ENCODE measurements at regions not wholly inside any gene's neighbourhood (a gene's known extent, or its start where the extent isn't known, plus 50 kb on each side); places are given as distances from the start of the nearest gene placed in this dataset.

DNA sequence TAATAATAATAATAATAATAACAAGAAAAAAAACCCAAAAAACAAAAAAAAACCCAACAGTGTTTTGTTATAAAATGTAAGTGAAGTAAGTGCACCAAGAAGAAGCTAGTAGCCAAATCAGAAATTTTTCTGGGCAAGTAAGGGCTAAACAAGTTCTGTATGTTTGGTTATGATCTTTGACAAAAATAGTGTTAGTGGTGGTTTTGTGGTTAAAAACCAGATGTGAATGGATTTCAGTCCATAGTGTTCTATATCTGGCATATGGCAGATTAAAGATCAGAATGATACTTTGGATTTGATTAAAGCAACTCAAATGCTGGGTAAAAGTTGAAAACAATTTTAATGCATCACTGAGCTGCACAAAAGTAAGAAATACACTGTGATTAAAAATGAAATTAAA lies 116.5 kb upstream of the NDST4 start:
- no peaks in the 10 kb centered on the region for H3K36me3 Mint-ChIP-seq
- intact Hi-C loops (cut with micrococcal nuclease), result no loop called here

DNA sequence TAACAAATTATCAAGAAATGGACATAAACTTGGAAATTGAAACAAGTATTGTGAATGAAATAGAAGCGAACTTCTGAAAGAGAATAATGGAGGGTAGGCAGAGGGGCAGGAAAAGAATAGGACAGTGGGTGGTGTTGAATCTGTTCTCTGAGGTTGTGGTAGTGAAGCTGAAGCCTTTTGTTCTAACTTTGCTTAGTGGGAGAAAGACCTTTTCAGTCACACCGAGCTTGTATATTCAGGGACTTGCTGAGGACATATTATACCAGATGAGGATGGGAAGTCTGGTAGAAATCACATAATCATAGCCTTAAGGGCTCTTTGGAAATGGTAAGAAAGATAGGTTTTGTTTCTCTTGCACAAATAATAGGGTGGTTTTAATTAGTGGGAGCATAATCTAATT lies 115.4 kb upstream of the NDST4 start:
- peaks cover 0 to 4% (median 3%) of the 10 kb centered on the region in 7 donors for H3K9me3 Mint-ChIP-seq
- H3K4me1 Mint-ChIP-seq, result no peaks in the 10 kb centered on the region

More for the DNA sequence above, 116.5 kb upstream of the NDST4 start:
- Histone ChIP-seq H4K20me1 (ENCODE audit: insufficient read depth, low read length) (no peaks in the 10 kb centered on the region), H3K79me2 (ENCODE audit: insufficient read depth, low read length) (no peaks in the 10 kb centered on the region), H3K36me3 (replicated peaks in 1 of 2; ENCODE audit: control insufficient read depth in 1 of 2, insufficient read depth in 2 of 2, low read length in 2 of 2) (no peaks in the 10 kb centered on the region), H3K9me3 (replicated peaks in 1 of 2; ENCODE audit: control insufficient read depth in 1 of 2, insufficient read depth in 1 of 2, low read length in 2 of 2) (no peaks in the 10 kb centered on the region), H3K4me2 (replicated peaks; ENCODE audit: extremely low read depth, low read length, poor library complexity, severe bottlenecking) (no peak overlapping the region), H2AFZ (ENCODE audit: insufficient read depth, low read depth, low read length, poor library complexity, severe bottlenecking) (no peak overlapping the region), H3K4me3 (replicated peaks in 1 of 3; ENCODE audit: low read depth in 2 of 3, low read length in 3 of 3) (no peak overlapping the region), H3K27ac (ENCODE audit: low read depth in 1 of 2, low read length in 2 of 2) (no peak overlapping the region), H3K27me3 (ENCODE audit: control insufficient read depth in 2 of 2, insufficient read depth in 2 of 2, low read length in 2 of 2) (no peaks in the 10 kb centered on the region), H3K4me1 (ENCODE audit: control insufficient read depth in 1 of 2, insufficient read depth in 2 of 2, low read length in 2 of 2) (no peaks in the 10 kb centered on the region), H3K9ac (ENCODE audit: insufficient read depth, low read length, poor library complexity, severe bottlenecking) (no peak overlapping the region)
- H3K4me3 Mint-ChIP-seq, result no peak overlapping the region
- TF ChIP-seq CTCF (IDR thresholded peaks at IDR 0.05), result no peak
- peaks cover 6% of the 10 kb centered on the region for H3K4me1 Mint-ChIP-seq
- H3K27me3 Mint-ChIP-seq (ENCODE audit: low read depth in 3 of 3), result no peaks in the 10 kb centered on the region
- DNase-seq, result no peak
- H3K27ac Mint-ChIP-seq, result no peak overlapping the region
- H3K9me3 Mint-ChIP-seq, result peaks cover 0 to 4% (median 2%) of the 10 kb centered on the region in 7 donors

More for the DNA sequence above, 115.4 kb upstream of the NDST4 start:
- Histone ChIP-seq H3K27ac (ENCODE audit: low read depth in 1 of 2, low read length in 2 of 2) (no peak overlapping the region), H3K9me3 (replicated peaks in 1 of 2; ENCODE audit: control insufficient read depth in 1 of 2, insufficient read depth in 1 of 2, low read length in 2 of 2) (no peaks in the 10 kb centered on the region), H3K9ac (ENCODE audit: insufficient read depth, low read length, poor library complexity, severe bottlenecking) (no peak overlapping the region), H3K36me3 (replicated peaks in 1 of 2; ENCODE audit: control insufficient read depth in 1 of 2, insufficient read depth in 2 of 2, low read length in 2 of 2) (no peaks in the 10 kb centered on the region), H4K20me1 (ENCODE audit: insufficient read depth, low read length) (no peaks in the 10 kb centered on the region), H3K27me3 (ENCODE audit: control insufficient read depth in 2 of 2, insufficient read depth in 2 of 2, low read length in 2 of 2) (no peaks in the 10 kb centered on the region), H3K4me3 (replicated peaks in 1 of 3; ENCODE audit: low read depth in 2 of 3, low read length in 3 of 3) (no peak overlapping the region), H3K4me1 (ENCODE audit: control insufficient read depth in 1 of 2, insufficient read depth in 2 of 2, low read length in 2 of 2) (no peaks in the 10 kb centered on the region), H2AFZ (ENCODE audit: insufficient read depth, low read depth, low read length, poor library complexity, severe bottlenecking) (no peak overlapping the region), H3K79me2 (ENCODE audit: insufficient read depth, low read length) (no peaks in the 10 kb centered on the region), H3K4me2 (replicated peaks; ENCODE audit: extremely low read depth, low read length, poor library complexity, severe bottlenecking) (no peak overlapping the region)
- Mint-ChIP-seq H3K36me3 (no peaks in the 10 kb centered on the region), H3K4me3 (no peak overlapping the region), H3K27me3 (ENCODE audit: low read depth in 3 of 3) (no peaks in the 10 kb centered on the region), H3K27ac (no peak overlapping the region)
- intact Hi-C loops (cut with micrococcal nuclease), result no loop called here
- DNase-seq, result no peak
- TF ChIP-seq CTCF (IDR thresholded peaks at IDR 0.05), result no peak
- 67% methylated on average over 1 of the region's 2 CpGs for WGBS (ENCODE audit: insufficient coverage)

Data from CD14-positive monocyte (primary cell).